ENCODE measurements at regions not wholly inside any gene's neighbourhood (a gene's known extent, or its start where the extent isn't known, plus 50 kb on each side); places are given as distances from the start of the nearest gene placed in this dataset.

DNA sequence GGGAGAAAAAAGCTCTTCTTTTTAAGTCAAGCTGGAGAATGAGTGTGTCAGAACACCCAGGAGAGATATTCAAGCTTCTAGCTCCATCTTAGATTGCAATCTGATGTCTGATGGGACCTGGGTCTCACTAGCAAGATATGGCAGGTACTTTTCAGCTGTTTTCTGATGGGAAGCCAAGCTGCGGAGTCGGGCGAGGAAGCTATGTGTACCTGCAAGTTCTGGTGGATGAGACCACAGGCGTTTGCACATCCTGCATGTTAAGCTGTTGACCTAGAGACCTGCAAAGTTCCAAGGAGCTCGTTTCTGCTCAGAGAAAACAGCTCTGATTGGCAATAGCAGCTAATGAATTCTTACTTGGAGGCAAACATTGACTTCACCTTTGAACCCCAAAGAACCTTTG, 167.3 kb upstream of the GATB start:
- Histone ChIP-seq H3K9me3 (ENCODE audit: insufficient read depth, low read depth, low read length) (no peaks in the 10 kb centered on the region), H3K9me2 (replicated peaks; ENCODE audit: low read depth, low read length) (no peaks in the 10 kb centered on the region), H3K27me3 (ENCODE audit: insufficient read depth, low read length, poor library complexity, severe bottlenecking) (no peaks in the 10 kb centered on the region), H3K4me1 (ENCODE audit: insufficient read depth, low read length, poor library complexity, severe bottlenecking) (peaks cover 6% of the 10 kb centered on the region), H3K9ac (ENCODE audit: low read depth, low read length, poor library complexity, severe bottlenecking) (no peak overlapping the region), H2AFZ (ENCODE audit: low read length) (no peak overlapping the region), H3K36me3 (ENCODE audit: insufficient read depth, low read length) (no peaks in the 10 kb centered on the region), H3K79me2 (ENCODE audit: insufficient read depth, low read length) (no peaks in the 10 kb centered on the region), H3K4me2 (ENCODE audit: low read depth, low read length, poor library complexity, severe bottlenecking) (no peak overlapping the region), H3K4me3 (ENCODE audit: low read length, poor library complexity, severe bottlenecking) (no peak overlapping the region), H4K20me1 (ENCODE audit: insufficient read depth, low read length, poor library complexity, severe bottlenecking) (no peaks in the 10 kb centered on the region), H3F3A (ENCODE audit: low read depth) (no peaks in the 10 kb centered on the region)
- no peak for TF ChIP-seq EZH2phosphoT487 (IDR thresholded peaks at IDR 0.05; ENCODE audit: borderline replicate concordance)
- TF ChIP-seq, protein P1, sequence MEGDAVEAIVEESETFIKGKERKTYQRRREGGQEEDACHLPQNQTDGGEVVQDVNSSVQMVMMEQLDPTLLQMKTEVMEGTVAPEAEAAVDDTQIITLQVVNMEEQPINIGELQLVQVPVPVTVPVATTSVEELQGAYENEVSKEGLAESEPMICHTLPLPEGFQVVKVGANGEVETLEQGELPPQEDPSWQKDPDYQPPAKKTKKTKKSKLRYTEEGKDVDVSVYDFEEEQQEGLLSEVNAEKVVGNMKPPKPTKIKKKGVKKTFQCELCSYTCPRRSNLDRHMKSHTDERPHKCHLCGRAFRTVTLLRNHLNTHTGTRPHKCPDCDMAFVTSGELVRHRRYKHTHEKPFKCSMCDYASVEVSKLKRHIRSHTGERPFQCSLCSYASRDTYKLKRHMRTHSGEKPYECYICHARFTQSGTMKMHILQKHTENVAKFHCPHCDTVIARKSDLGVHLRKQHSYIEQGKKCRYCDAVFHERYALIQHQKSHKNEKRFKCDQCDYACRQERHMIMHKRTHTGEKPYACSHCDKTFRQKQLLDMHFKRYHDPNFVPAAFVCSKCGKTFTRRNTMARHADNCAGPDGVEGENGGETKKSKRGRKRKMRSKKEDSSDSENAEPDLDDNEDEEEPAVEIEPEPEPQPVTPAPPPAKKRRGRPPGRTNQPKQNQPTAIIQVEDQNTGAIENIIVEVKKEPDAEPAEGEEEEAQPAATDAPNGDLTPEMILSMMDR (conservative IDR thresholded peaks at IDR 0.05; ENCODE audit: low read length): no peak

DNA sequence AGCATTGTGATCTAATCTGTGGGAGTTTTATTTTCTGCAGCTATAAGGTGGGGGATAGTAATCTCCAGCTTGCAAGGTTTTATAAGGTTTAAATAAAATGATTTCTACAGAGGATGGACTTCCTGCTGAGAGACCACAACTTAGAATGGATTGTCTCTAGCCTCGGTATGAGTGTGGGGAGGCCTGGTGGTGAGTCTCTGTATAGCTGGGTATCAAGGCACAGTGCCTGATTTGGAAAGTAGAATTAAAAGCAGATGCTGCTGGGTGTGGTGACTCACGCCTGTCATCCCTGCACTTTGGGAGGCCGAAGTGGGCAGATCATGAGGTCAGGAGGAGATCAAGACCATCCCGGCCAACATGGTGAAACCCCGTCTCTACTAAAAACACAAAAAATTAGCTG, 162.0 kb upstream of the GATB start:
- Histone ChIP-seq H3K36me3 (ENCODE audit: insufficient read depth, low read length) (no peaks in the 10 kb centered on the region), H4K20me1 (ENCODE audit: insufficient read depth, low read length, poor library complexity, severe bottlenecking) (no peaks in the 10 kb centered on the region), H3K27me3 (ENCODE audit: insufficient read depth, low read length, poor library complexity, severe bottlenecking) (no peaks in the 10 kb centered on the region), H3K4me1 (ENCODE audit: insufficient read depth, low read length, poor library complexity, severe bottlenecking) (peaks cover 12% of the 10 kb centered on the region), H3K9me3 (ENCODE audit: insufficient read depth, low read depth, low read length) (no peaks in the 10 kb centered on the region), H3K4me2 (ENCODE audit: low read depth, low read length, poor library complexity, severe bottlenecking) (no peak overlapping the region), H3K4me3 (ENCODE audit: low read length, poor library complexity, severe bottlenecking) (no peak overlapping the region), H3K9me2 (replicated peaks; ENCODE audit: low read depth, low read length) (no peaks in the 10 kb centered on the region), H3K9ac (ENCODE audit: low read depth, low read length, poor library complexity, severe bottlenecking) (no peak overlapping the region), H3K79me2 (ENCODE audit: insufficient read depth, low read length) (no peaks in the 10 kb centered on the region), H3F3A (ENCODE audit: low read depth) (no peaks in the 10 kb centered on the region), H2AFZ (ENCODE audit: low read length) (no peak overlapping the region)
- TF ChIP-seq EZH2phosphoT487 (IDR thresholded peaks at IDR 0.05; ENCODE audit: borderline replicate concordance): no peak
- TF ChIP-seq, protein P1 (conservative IDR thresholded peaks at IDR 0.05; ENCODE audit: low read length): peak; percentile 38; the same call in 1 of the 2 replicates

DNA sequence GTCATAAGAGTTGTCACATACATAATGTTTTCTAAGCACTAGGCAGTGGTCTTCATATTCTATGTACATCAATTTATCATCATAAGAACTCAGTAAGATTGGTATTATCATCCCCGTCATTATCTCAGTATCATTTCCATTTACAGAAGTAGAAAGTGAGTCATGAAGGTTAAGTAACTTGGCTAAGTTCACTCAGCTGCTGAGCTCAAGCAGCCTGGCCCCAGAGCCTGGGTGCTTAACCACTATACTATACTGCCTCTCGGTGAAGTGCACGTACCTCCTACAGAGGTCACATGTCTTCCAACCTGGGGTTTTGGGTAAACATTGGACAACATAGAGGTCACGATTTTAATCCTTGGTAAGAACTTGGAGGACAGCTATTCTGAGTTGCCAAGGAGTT, 161.5 kb upstream of the GATB start:
- Histone ChIP-seq H3K9me2 (replicated peaks; ENCODE audit: low read depth, low read length) (no peaks in the 10 kb centered on the region), H3K4me2 (ENCODE audit: low read depth, low read length, poor library complexity, severe bottlenecking) (no peak overlapping the region), H4K20me1 (ENCODE audit: insufficient read depth, low read length, poor library complexity, severe bottlenecking) (no peaks in the 10 kb centered on the region), H3K27me3 (ENCODE audit: insufficient read depth, low read length, poor library complexity, severe bottlenecking) (no peaks in the 10 kb centered on the region), H2AFZ (ENCODE audit: low read length) (no peak overlapping the region), H3K9me3 (ENCODE audit: insufficient read depth, low read depth, low read length) (no peaks in the 10 kb centered on the region), H3K36me3 (ENCODE audit: insufficient read depth, low read length) (no peaks in the 10 kb centered on the region), H3K4me1 (ENCODE audit: insufficient read depth, low read length, poor library complexity, severe bottlenecking) (peaks cover 12% of the 10 kb centered on the region), H3K79me2 (ENCODE audit: insufficient read depth, low read length) (no peaks in the 10 kb centered on the region), H3F3A (ENCODE audit: low read depth) (no peaks in the 10 kb centered on the region), H3K9ac (ENCODE audit: low read depth, low read length, poor library complexity, severe bottlenecking) (no peak overlapping the region), H3K4me3 (ENCODE audit: low read length, poor library complexity, severe bottlenecking) (no peak overlapping the region)
- TF ChIP-seq, protein P1 (conservative IDR thresholded peaks at IDR 0.05; ENCODE audit: low read length): no peak
- no peak for TF ChIP-seq EZH2phosphoT487 (IDR thresholded peaks at IDR 0.05; ENCODE audit: borderline replicate concordance)

Data from Loucy (cell line).